ENCODE measurements at regions not wholly inside any gene's neighbourhood (a gene's known extent, or its start where the extent isn't known, plus 50 kb on each side); places are given as distances from the start of the nearest gene placed in this dataset.
A peak's percentile ranks its signal among the peaks of the same experiment; 100 is the strongest.

DNA sequence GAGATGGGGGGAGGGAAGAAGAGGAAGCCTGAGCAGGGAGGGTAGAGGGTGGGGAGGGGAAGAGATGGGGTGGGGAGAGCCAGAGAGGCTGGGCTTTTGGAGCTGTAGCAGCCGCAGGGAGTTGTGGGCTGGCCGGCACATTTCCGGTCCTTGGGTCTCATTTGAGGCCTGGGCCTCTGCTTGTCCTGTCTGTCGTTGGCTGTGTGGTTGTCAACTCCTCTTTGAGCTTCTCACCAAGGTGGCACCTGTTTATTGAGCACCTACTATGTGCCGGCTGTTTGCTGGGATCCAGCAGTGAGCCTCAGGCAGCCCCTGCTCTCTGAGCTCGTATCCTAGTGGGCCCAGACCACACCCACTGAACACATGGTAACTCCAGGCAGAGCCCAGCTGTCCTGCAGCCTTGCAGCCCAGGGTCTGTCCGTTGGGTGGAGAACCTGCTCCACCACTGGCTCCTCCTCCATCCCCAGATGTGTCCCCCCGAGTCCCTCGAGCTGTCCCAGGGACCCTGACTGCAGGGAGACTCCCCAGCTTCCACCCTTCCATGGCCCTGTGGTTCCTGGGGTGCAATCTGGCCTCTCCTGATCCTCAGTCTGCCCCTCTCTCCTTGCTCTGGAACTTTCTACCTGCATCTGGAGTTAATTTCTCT lies 164.9 kb downstream of the IRF8 start:
- Histone ChIP-seq H3K9me3 (no peaks in the 10 kb centered on the region), H3K36me3 (no peaks in the 10 kb centered on the region), H3K27ac (no peak overlapping the region), H3K4me3 (no peak overlapping the region), H3K4me1 (peaks cover 0 to 38% (median 28%) of the 10 kb centered on the region in 9 donors), H3K27me3 (peaks cover 0 to 42% (median 12%) of the 10 kb centered on the region in 7 donors)
- intact Hi-C loops (cut with DNase I): no loop called here
- ATAC-seq (peak in 1 of 8 donors; percentile 38), DNase-seq (no peak)
- TF ChIP-seq, protein P1, sequence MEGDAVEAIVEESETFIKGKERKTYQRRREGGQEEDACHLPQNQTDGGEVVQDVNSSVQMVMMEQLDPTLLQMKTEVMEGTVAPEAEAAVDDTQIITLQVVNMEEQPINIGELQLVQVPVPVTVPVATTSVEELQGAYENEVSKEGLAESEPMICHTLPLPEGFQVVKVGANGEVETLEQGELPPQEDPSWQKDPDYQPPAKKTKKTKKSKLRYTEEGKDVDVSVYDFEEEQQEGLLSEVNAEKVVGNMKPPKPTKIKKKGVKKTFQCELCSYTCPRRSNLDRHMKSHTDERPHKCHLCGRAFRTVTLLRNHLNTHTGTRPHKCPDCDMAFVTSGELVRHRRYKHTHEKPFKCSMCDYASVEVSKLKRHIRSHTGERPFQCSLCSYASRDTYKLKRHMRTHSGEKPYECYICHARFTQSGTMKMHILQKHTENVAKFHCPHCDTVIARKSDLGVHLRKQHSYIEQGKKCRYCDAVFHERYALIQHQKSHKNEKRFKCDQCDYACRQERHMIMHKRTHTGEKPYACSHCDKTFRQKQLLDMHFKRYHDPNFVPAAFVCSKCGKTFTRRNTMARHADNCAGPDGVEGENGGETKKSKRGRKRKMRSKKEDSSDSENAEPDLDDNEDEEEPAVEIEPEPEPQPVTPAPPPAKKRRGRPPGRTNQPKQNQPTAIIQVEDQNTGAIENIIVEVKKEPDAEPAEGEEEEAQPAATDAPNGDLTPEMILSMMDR (IDR thresholded peaks at IDR 0.05): no peak
- whole genome bisulfite sequencing, 2 donors: 71 to 84% methylated on average over 9 of the region's 9 CpGs

DNA sequence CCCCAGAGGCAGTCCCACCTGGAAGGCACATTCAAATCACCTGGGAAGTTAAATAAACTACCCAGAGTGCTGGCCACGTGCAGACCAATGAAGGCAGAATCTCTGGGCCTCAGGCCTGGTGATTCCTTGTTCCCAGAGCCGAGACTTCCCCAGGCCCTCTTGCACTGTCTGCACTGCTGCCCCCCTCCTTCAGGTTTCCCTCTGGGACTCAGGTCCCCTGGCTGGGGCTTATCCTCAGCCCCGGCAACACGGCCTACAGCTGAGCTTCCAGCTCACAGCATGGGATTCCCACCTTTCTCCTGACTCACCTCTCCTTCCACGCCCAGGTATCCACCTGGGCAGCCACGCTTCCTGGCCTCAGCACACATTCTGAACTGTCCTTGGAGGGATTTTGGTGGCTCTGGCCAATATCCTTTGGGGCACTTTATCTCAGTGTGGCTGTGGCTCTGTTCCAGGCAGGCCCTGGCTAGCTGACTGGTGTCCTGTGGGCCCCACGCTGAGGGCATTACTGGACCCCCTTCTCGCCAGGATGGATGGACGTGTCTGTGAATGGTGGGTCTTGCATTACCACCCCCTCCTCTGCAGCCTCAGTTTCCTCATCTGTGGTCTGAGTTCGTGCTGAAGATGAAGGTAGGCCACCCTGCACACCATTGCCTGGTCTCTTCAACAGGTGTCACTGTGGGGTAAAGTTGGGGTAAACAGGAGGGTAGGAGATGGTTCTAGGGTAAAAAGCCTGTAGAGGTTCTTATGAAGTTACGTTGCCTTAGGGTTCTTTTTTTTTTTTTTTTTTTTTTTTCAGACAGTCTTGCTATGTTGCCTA lies 165.7 kb downstream of the IRF8 start:
- ATAC-seq (no peak), DNase-seq (no peak)
- WGBS, 2 donors: 93 to 94% methylated on average over 11 of the region's 11 CpGs
- intact Hi-C loops (cut with DNase I): no loop called here
- no peak overlapping the region for H3K4me3 ChIP-seq
- no peaks in the 10 kb centered on the region for H3K36me3 ChIP-seq
- H3K9me3 ChIP-seq: no peaks in the 10 kb centered on the region
- TF ChIP-seq, protein P1 (IDR thresholded peaks at IDR 0.05): no peak
- H3K27ac ChIP-seq: no peak overlapping the region
- peaks cover 0 to 32% (median 28%) of the 10 kb centered on the region in 9 donors for H3K4me1 ChIP-seq
- peaks cover 0 to 45% (median 12%) of the 10 kb centered on the region in 7 donors for H3K27me3 ChIP-seq

DNA sequence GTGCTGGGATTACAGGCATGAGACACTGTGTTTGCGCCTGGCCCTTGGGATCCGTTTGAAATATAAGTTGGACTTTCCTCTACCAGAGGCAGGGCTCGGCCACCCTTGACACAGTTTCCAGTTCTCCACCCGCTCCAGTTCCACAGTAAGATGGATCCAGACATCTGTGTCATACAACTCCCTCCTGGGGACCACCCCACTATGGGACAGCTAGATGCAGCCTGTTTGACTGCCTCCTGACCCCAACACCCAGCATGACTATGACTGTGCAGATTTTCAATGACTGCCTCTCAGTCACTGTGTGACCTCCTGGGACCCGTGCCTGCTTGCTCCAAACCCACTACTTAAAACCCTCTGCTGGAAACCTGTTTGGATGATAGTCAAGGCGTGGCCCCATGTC lies 166.7 kb downstream of the IRF8 start:
- intact Hi-C loops (cut with DNase I): no loop called here
- TF ChIP-seq, protein P1 (IDR thresholded peaks at IDR 0.05): no peak
- H3K4me1 ChIP-seq: peaks cover 0 to 21% (median 17%) of the 10 kb centered on the region in 9 donors
- peaks cover 0 to 50% (median 12%) of the 10 kb centered on the region in 7 donors for H3K27me3 ChIP-seq
- DNase-seq (no peak), ATAC-seq (peak in 1 of 8 donors; percentile 56)
- 85% methylated on average over 6 of the region's 6 CpGs for WGBS, 2 donors
- no peak overlapping the region for H3K4me3 ChIP-seq
- no peaks in the 10 kb centered on the region for H3K36me3 ChIP-seq
- H3K9me3 ChIP-seq: no peaks in the 10 kb centered on the region
- no peak overlapping the region for H3K27ac ChIP-seq

DNA sequence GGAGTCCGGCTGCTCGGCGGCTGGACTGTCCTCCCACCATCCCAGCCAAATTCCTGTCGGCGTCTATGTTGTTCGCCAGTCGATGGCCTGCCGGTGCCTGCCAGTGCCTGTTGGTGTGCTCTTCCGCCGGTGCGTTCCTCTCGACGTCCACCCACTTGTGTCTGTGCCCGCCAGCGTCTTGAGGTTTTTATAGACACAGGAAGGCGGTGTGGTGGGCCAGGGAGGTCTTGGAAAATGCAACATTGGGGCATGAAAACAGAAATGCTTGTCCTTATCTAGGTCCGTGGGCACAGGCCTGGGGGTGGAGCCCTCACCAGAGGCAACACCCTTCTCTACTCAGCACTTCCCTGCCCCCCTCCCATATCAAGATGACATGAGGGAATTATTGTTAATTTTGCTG lies 167.8 kb downstream of the IRF8 start:
- Histone ChIP-seq H3K27ac (no peak overlapping the region), H3K9me3 (no peaks in the 10 kb centered on the region), H3K27me3 (peaks cover 0 to 55% (median 16%) of the 10 kb centered on the region in 7 donors), H3K4me1 (peaks cover 0 to 10% (median 6%) of the 10 kb centered on the region in 9 donors), H3K36me3 (no peaks in the 10 kb centered on the region), H3K4me3 (no peak overlapping the region)
- DNase-seq (no peak), ATAC-seq (no peak)
- TF ChIP-seq, protein P1 (IDR thresholded peaks at IDR 0.05): no peak
- intact Hi-C loops (cut with DNase I): no loop called here
- WGBS, 2 donors: 80 to 85% methylated on average over 17 of the region's 17 CpGs

Measured in heart right ventricle (tissue), 16 donors.